ENCODE measurements at regions not wholly inside any gene's neighbourhood (a gene's known extent, or its start where the extent isn't known, plus 50 kb on each side); places are given as distances from the start of the nearest gene placed in this dataset.

DNA sequence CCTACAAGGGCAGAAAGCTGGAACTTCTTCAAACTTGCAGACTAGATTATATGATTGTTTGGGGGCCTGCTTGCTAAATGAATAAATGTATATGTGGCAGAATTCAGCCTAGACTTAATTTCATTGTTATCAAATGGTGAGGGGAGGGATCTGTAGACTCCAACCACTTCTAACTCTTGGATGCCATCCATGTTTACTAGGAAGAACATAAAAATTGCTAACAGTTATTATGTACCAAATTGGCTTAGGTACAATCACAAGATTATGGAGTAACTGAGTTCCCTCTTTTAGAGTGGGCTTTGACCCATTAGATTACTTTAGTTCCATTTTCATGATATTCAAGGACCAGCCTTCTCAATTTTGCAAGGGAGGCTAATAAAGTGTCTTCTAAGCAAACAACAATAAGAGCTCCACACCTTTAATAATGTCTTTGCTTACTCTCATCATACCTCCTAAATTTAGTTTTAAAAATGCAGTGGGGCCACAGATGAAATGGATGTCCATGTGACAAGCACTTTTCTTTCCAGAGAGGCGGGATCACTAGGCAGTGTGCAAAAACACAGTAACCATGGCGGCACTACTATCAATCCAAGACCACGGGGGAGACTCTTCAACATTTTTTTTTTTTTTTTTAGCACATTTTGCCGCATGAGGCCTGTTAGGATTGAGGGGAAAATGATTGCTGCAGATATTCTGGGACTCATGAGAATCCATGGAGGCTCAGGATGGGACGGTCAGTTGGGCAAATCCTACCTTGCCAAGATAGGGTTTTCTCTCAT, 217.6 kb upstream of the SPRED2 start (continued):
- TF ChIP-seq, protein P1, sequence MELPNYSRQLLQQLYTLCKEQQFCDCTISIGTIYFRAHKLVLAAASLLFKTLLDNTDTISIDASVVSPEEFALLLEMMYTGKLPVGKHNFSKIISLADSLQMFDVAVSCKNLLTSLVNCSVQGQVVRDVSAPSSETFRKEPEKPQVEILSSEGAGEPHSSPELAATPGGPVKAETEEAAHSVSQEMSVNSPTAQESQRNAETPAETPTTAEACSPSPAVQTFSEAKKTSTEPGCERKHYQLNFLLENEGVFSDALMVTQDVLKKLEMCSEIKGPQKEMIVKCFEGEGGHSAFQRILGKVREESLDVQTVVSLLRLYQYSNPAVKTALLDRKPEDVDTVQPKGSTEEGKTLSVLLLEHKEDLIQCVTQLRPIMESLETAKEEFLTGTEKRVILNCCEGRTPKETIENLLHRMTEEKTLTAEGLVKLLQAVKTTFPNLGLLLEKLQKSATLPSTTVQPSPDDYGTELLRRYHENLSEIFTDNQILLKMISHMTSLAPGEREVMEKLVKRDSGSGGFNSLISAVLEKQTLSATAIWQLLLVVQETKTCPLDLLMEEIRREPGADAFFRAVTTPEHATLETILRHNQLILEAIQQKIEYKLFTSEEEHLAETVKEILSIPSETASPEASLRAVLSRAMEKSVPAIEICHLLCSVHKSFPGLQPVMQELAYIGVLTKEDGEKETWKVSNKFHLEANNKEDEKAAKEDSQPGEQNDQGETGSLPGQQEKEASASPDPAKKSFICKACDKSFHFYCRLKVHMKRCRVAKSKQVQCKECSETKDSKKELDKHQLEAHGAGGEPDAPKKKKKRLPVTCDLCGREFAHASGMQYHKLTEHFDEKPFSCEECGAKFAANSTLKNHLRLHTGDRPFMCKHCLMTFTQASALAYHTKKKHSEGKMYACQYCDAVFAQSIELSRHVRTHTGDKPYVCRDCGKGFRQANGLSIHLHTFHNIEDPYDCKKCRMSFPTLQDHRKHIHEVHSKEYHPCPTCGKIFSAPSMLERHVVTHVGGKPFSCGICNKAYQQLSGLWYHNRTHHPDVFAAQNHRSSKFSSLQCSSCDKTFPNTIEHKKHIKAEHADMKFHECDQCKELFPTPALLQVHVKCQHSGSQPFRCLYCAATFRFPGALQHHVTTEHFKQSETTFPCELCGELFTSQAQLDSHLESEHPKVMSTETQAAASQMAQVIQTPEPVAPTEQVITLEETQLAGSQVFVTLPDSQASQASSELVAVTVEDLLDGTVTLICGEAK (IDR thresholded peaks at IDR 0.05) = no peak
- TF ChIP-seq, protein P1 (CRISPR knock-in tag; IDR thresholded peaks at IDR 0.05) = no peak
- TF ChIP-seq HDAC2 (CRISPR knock-in tag; IDR thresholded peaks at IDR 0.05) = no peak
- TF ChIP-seq FLYWCH1 (CRISPR knock-in tag; IDR thresholded peaks at IDR 0.05) = no peak
- TF ChIP-seq ZNF337 (CRISPR knock-in tag; IDR thresholded peaks at IDR 0.05; ENCODE audit: borderline replicate concordance, low read depth) = no peak
- no peak for TF ChIP-seq ZFP62 (CRISPR knock-in tag; IDR thresholded peaks at IDR 0.05)
- TF ChIP-seq ZNF550 (CRISPR knock-in tag; IDR thresholded peaks at IDR 0.05; ENCODE audit: borderline replicate concordance) = no peak
- TF ChIP-seq, protein P2, sequence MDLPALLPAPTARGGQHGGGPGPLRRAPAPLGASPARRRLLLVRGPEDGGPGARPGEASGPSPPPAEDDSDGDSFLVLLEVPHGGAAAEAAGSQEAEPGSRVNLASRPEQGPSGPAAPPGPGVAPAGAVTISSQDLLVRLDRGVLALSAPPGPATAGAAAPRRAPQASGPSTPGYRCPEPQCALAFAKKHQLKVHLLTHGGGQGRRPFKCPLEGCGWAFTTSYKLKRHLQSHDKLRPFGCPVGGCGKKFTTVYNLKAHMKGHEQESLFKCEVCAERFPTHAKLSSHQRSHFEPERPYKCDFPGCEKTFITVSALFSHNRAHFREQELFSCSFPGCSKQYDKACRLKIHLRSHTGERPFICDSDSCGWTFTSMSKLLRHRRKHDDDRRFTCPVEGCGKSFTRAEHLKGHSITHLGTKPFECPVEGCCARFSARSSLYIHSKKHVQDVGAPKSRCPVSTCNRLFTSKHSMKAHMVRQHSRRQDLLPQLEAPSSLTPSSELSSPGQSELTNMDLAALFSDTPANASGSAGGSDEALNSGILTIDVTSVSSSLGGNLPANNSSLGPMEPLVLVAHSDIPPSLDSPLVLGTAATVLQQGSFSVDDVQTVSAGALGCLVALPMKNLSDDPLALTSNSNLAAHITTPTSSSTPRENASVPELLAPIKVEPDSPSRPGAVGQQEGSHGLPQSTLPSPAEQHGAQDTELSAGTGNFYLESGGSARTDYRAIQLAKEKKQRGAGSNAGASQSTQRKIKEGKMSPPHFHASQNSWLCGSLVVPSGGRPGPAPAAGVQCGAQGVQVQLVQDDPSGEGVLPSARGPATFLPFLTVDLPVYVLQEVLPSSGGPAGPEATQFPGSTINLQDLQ (CRISPR knock-in tag; IDR thresholded peaks at IDR 0.05) = no peak
- TF ChIP-seq, protein P3, sequence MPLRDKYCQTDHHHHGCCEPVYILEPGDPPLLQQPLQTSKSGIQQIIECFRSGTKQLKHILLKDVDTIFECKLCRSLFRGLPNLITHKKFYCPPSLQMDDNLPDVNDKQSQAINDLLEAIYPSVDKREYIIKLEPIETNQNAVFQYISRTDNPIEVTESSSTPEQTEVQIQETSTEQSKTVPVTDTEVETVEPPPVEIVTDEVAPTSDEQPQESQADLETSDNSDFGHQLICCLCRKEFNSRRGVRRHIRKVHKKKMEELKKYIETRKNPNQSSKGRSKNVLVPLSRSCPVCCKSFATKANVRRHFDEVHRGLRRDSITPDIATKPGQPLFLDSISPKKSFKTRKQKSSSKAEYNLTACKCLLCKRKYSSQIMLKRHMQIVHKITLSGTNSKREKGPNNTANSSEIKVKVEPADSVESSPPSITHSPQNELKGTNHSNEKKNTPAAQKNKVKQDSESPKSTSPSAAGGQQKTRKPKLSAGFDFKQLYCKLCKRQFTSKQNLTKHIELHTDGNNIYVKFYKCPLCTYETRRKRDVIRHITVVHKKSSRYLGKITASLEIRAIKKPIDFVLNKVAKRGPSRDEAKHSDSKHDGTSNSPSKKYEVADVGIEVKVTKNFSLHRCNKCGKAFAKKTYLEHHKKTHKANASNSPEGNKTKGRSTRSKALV (CRISPR knock-in tag; IDR thresholded peaks at IDR 0.05) = no peak
